GM12864 (cell line): ENCODE measurements at regions not wholly inside any gene's neighbourhood (a gene's known extent, or its start where the extent isn't known, plus 50 kb on each side); places are given as distances from the start of the nearest gene placed in this dataset.

Experiments
- DNase-seq: peaks from one replicate; pipeline ENCODE4 v3.0.0-alpha.2; 2011; ENCODE audit warnings: low read depth
- H3K4me3 ChIP-seq: 2 replicates; pipeline ENCODE4 v1.5.1; 2011; ENCODE audit warnings: mild to moderate bottlenecking, low read depth, low read length, control low read depth
- TF ChIP-seq, protein P1 (sequence below): IDR thresholded peaks from 2 replicates; pipeline ENCODE4 v1.5.1; 2011; ENCODE audit warnings: low read depth, mild to moderate bottlenecking, moderate library complexity, low read length, control low read depth, inconsistent platforms; ENCODE audit errors: missing control alignments

DNA sequence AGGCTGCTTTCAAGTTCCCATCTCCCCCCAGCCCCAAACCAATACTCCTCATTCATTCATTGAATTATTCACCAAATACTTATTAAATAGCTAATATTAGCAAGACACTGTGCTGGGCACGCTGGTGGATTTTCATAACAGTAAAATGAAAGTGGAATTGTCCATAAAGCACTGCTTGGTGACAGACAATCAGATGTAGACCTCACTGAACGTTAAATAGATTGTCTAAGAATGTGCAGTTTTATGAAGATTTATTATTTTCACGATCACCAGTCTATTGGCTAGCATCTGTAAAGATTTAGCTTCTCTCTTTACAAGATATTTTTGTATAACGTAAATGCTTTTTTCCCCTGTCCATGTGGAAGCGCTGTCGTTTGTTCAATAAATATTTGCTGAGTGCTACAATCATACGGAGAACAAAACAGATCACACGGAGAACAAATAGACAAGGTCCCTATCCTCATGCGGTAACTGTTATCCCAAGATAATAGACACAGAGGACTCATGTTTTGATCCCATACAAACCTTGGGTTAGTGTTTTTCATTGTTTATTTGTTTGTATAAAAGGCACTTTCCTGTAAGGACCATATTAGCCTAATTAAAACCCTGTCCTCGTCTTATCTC, 397.6 kb downstream of the BCAT1 start:
- DNase-seq, result no peak
- H3K4me3 ChIP-seq, result no peak overlapping the region
- TF ChIP-seq, protein P1, sequence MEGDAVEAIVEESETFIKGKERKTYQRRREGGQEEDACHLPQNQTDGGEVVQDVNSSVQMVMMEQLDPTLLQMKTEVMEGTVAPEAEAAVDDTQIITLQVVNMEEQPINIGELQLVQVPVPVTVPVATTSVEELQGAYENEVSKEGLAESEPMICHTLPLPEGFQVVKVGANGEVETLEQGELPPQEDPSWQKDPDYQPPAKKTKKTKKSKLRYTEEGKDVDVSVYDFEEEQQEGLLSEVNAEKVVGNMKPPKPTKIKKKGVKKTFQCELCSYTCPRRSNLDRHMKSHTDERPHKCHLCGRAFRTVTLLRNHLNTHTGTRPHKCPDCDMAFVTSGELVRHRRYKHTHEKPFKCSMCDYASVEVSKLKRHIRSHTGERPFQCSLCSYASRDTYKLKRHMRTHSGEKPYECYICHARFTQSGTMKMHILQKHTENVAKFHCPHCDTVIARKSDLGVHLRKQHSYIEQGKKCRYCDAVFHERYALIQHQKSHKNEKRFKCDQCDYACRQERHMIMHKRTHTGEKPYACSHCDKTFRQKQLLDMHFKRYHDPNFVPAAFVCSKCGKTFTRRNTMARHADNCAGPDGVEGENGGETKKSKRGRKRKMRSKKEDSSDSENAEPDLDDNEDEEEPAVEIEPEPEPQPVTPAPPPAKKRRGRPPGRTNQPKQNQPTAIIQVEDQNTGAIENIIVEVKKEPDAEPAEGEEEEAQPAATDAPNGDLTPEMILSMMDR, result no peak

GRCh38 chr12:24550609-24551008, 398.3 kb downstream of the BCAT1 start:
- TF ChIP-seq, protein P1, result no peak
- no peak for DNase-seq
- no peak overlapping the region for H3K4me3 ChIP-seq

DNA sequence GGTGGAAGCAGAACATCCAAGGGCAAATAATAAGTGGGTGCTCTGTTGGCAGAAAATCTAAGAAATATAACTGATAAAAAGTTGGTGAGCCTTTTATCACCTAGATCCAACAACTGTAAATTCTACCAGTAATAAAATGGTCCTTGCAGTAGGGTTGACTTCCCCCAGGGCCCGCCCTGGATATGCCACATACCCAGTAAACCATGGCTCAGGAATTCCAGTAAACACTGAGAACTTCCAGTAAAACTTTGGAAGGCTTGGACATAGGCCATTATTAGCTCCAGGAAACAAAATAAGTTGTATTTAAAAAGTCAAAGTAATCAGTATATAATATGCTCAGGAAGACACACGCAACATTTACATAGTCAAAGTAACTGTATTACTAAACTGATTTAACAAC, 402.2 kb downstream of the BCAT1 start:
- DNase-seq, result no peak
- TF ChIP-seq, protein P1, result no peak
- H3K4me3 ChIP-seq, result no peak overlapping the region

- DNase-seq, result no peak
- TF ChIP-seq, protein P1, result no peak
- no peak overlapping the region for H3K4me3 ChIP-seq
Observed at GRCh38 chr12:24546084-24546483, 402.8 kb downstream of the BCAT1 start.

DNA sequence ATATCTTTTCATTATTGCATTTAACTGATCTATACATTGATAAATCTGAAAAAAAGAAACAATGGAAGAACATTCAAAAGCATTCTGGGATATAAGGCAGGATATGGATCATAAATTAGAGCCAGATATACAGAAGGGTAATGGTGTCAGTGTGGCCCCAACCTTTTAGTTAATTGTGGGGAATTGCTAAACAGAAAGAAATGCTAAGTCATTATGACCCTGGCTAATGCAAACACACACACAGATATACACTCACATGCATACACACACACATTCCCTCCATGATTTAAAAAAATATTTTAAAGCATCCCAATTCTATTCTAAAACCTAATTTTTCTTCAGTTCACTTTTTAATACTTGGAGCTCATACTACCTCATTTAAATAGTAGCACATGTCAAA, 404.5 kb downstream of the BCAT1 start:
- H3K4me3 ChIP-seq, result no peak overlapping the region
- TF ChIP-seq, protein P1, result no peak
- no peak for DNase-seq

- no peak for DNase-seq
- H3K4me3 ChIP-seq, result no peak overlapping the region
- TF ChIP-seq, protein P1, result no peak
Observed at GRCh38 chr12:24541193-24541871, 407.6 kb downstream of the BCAT1 start.

DNA sequence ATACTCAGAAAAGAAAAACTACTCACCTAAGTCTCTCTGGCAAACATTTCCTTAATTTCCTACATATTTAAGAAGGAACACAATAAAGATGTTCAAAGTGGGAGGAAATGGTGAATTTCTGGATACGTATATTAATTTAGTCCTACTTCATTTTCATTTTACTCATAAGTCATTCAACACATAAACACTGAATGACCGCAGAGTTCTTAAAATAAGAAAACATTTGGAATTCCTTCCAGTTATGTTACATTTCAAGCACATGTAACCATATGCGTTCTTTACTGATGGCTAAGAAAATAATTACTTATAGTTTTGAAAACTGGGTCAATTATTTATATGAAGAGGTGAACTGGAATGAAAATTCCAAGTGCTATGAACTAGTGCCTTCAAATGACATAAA, 409.3 kb downstream of the BCAT1 start:
- TF ChIP-seq, protein P1, result no peak
- DNase-seq, result no peak
- H3K4me3 ChIP-seq, result no peak overlapping the region
